Skin of body (tissue), 1 donor: ENCODE measurements at regions not wholly inside any gene's neighbourhood (a gene's known extent, or its start where the extent isn't known, plus 50 kb on each side); places are given as distances from the start of the nearest gene placed in this dataset.

Source experiments
- DNase-seq: peaks from one replicate; lab custom pipeline; 2025; lab: John Stamatoyannopoulos, UW

DNA sequence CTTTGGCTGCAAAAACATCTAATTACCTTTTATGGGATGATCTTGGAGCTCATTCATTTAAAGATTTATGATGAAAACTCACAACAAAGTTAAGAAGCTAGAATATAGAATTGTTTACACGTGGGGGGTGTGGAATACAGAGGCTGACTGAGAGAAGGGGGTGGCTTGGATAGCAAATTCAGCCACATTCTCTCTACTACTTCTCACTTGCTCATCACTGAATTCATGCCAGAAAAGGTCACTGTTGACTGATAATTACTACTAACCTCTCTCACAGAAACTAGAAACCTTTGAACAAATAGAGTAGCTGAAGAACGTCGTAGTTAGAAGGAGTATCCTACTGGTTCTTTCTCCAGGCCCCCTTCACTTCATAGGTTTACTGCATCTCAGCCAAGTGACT, 808.2 kb downstream of the BRINP1 start:
- DNase-seq: no peak

DNA sequence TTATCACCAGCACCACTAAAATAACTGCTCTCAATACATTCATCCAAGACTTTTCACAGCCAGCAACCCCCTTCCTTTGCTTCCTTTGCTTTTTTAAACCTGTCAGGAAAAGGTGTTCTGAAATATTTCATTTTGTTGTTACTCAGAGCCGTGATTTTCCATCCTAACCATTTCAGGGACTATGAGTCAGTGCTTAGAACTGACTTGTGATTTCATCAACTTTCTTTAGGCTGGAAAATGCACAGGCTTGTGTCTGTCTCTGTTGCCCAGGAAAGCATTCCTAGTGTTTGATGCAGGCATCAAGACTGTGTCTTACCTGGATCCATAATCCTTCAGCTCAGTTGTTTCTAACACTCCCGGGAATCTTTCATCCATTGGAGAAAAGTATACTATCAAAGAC, 805.6 kb downstream of the BRINP1 start:
- no peak for DNase-seq

DNA sequence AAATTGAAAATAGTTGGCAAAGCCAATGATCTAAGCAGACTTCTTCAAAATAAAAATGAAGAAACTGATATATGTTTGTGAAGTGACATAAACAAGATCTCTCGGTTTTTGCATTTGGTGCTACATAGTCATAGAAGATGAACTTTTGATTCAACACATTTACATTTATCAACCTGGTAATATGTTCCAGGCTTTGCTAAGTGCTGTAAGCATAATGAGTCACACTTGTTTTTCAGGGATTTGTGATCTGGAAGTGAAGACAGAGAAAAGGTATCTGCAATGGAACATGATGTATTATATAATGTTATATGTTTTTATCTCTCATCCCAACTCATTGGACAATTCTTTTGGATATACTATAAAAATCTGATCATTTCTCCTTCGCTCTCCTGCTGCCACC, 801.4 kb downstream of the BRINP1 start:
- no peak for DNase-seq

DNA sequence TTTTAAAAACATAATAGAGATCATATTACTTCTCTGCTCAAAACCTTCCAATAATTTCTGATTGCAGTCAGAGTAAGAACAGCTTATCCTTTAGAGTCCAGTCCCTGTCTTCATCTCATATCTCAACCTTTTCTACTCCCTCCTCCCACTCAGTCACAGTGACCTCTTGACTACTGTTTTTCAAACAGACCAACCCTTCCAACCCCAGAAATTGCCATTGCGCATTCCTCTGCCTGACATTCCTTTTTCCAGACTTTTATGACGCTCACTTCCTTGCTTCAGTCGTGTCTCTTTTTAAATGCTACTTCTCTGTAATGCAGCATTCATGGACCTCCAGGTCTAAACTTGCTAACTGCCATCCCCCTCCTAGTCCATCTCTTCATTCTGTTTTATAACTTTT, 800.5 kb downstream of the BRINP1 start:
- DNase-seq: no peak

DNA sequence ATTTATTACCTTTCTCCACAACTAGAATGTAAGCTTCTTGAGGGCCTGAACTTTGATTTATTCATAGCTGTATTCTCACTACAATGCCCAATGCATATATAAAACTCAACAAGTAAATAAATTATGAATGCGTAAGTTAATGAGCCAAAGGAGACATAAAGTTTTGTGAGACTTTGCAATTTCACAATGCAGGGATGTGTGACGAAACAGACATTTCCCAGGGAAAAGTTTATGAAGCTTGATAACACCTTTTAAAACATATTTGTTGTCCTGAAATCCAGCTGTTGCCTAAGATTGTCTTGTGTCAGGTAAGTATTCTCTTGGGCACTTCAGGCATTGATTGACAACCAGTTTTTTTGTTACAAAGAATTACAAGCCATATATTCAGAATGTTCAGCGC, 800.1 kb downstream of the BRINP1 start:
- DNase-seq: no peak

DNA sequence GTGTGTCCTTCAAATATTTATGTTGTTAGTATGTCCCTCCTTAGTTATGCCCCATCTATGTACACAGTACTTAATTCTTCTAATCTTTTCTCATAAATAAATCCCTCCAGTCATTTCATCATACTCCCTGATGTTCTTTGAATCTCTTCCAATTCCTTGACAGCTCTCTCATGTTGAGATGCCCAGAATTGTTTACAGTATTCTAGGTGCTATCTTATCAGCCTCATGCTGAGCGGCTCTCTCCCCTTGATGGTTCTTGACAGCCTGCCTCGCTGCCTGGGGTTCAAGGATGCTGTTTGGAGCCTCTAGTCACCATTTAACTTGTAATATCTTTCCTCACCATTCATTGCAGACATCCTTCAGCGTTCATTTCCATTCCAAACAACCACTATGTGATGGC, 799.2 kb downstream of the BRINP1 start:
- DNase-seq: no peak

DNA sequence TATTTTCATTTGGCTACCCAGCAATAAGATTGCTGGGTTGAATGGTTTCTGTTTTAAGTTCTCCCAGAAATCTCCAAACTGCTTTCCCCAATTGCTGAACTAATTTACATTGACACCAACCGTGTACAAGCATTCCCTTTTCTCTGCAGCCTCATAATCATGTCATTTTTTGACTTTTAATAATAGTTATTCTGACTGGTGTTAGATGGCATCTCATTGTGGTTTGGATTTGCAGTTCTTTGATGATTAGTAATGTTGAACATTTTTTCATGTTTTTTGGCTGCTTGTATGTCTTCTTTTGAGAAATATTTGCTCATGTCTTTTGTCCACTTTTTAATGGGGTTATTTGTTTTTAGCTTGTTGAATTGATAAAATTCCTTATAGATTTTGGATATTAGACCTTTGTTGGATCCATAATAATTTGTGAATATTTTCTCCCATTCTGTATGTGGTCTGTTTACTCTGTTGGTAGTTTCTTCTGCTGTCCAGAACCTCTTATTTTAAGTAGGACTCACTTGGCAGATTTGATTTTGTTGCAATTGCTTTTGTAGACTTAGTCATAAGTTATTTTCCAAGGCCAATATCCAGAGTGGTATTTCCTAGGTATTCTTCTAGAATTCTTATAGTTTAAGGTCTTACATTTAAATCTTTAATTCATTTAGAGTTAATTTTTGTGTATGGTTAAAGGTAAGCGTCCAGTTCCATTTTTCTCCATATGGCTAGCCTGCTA, 793.7 kb downstream of the BRINP1 start:
- no peak for DNase-seq

DNA sequence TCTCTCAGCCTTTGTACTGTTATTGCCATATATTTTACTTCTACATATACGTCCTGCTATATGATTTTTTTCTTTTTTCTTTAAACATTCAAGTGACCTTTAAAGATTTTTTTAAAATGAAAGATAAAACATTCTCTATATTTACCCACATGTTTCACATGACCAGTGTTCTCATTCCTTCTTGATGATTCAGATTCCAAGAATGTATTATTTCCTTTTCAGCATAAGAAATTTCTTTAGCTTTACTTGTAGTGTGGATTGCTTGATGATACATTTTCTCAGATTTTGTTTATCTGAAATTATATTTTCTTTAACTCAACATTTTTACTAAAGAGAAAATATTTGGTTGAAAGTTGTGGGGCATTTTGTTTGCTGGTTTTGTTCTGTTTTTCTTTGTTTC, 792.1 kb downstream of the BRINP1 start:
- no peak for DNase-seq

DNA sequence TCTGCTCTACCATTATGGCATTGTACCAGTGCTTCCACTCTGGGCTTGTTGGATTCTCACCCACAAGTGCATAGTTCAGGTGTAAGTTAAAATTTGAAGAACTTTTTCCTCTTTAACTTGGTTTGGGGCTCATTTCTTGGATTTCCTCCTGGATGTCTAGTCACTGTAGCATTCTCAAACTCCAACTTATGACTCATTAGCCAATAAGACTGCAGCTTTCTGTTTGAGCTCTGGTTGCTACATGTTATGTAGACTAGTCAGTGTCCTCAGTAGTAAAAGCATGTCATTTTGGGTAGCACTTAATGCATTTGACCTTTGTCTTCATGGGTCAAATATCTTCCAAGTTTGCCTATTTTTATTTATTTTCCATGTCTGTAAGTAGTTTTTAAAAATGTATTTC, 790.8 kb downstream of the BRINP1 start:
- no peak for DNase-seq

DNA sequence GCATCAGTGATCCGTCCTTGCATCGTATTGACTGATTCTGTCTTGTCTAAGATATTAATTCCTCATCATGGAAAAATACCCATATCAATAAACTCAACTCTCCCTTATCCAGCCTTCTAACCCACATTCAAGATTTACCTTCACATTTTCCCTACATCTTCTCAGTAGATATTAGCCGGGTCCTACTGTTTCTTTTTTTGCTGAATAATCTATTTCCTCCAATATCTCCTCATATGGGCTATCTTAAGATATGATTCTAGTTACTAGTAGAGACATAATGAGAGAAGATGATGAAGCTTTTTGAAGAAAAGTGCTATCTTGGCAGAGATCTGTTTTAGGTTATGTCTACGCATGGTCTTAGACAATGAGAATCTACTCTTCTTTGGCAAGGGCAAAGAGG, 785.8 kb downstream of the BRINP1 start:
- no peak for DNase-seq

DNA sequence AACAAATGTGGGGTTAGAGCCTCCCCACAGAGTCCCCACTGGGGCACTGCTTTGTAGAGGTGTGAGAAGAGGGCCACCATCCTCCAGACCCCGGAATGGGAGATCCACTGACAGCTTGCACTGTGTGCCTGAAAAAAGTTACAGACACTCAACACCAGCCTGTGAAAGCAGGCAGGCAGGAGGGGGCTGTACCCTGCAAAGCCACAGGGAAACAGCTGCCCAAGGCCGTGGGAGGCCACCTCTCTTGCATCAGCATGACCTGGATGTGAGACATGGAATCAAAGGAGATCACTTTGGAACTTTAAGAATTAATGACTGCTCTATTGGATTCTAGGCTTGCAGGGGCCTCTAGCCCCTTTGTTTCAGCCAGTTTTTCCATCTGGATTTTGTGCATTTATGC, 782.3 kb downstream of the BRINP1 start:
- DNase-seq: no peak

DNA sequence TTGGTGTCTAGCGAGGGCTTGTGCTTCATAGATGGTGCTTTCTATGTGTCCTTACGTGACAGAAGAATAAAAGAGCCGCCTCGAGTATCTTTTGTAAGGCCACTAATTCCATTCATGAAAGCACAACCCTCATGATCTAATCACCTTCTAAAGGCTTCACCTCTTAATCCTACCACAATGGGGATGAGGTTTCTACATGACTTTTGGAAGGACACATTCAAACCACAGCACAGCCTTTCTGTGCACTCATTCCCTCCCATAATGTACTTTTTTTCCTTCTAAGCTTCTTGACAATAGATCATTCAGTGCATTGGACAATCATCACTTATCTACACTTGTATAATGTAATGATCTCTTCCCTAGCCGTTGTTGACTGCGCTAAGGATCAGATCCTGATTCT, 774.8 kb downstream of the BRINP1 start:
- DNase-seq: no peak

DNA sequence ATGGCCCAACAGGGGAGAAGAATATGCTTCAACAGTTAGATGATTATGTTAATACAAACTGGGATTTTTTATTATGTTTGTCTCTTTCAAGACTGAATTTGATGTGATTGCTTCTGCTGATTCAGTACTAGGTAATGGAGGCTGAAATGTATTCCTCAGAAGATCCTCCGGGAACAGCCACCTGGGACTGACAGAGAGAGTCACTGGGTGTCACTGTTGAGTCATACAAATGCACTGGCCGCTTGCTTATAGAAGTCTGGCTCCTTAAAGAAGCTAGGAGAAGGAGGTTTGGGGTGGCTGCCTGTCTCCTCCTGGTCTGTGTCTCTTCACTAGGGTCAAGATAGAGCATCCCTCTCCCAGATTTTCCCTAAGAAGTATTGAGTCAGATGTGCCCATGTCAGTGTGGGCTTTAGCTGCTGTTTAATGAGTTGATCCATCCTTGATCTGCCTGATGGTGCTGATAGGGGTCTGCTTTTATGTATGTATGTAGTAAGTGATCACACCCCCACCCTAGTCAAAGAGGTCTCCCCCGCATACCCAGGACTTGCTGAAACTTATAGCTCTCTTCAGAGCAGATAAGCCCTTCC, 773.4 kb downstream of the BRINP1 start:
- no peak for DNase-seq

DNA sequence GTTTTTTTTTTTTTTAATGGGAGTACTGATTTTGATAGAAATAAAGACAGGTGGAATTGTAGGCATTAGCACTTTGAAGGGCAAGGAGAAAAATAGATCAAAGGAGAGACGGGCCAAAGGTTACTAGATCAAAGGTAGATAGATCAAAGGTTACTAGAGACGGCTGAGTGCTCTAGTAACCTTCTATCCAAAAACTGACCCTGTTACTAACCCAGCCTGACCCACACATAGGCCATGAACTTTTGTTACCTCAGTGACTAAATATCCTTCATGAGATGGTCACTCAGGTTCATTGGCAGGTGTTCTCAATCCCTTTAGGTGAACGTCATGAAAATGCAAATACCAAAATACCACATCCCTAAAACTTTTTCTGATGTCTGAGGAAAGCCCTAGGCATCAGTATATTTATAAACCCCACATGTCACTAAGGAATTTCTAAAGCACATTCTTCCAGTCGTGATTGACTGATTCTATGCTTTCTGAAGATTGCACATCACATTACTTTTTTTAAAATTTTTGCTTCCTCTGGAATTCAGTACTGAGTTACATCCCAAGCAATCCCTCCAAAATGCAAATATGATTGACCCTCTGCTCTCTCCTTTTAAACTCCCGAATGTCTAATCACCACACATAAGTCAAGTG, 772.7 kb downstream of the BRINP1 start:
- DNase-seq: no peak

DNA sequence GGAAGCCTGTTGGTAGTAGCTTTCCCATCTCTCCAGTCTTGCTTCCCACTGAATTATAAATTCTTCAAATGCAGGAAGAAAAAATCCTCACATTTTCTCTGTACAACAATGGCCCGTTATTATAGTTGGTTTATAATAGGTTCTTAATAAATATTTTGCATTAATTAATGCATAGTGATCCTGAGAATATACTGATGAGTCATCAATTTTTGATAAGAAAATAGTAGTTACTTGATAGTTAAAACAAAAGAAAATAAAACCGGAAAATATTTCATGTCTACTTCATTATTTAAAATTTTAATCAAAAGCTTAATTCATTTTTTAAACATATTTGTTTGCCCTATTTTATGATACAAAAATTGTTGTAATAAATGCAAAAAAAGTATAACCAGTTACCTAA, 762.6 kb downstream of the BRINP1 start:
- DNase-seq: no peak

DNA sequence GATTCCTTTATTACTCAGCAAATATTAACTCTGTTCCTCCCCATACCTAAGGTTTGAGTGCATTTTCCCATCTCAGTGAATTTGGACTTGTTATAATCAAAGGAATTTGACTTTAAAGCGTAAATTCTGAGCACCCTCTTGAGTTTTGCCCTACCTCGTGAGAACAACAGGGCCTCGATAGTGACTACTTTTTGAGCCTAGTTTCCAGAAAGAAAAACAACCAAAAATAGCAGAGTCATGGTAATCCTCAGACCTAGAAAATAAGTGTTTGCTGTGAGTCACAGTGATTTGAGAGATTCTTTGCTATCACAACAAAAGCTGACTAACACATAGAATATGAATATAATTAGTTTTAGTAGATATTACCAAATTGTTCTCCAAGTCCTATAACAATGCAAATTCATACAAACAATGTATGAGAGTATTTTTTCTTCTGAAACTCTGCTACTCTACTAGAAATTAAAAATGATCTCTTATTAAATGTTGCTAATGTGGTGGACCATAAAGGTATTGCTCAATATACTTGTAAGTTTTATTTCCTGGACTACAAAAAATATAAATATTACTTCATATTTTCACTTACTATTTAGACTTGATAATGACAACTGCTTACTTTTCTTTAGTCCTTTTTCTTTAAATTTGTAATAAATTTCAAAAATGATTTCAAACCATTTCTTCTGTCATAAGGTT, 759.7 kb downstream of the BRINP1 start:
- no peak for DNase-seq

DNA sequence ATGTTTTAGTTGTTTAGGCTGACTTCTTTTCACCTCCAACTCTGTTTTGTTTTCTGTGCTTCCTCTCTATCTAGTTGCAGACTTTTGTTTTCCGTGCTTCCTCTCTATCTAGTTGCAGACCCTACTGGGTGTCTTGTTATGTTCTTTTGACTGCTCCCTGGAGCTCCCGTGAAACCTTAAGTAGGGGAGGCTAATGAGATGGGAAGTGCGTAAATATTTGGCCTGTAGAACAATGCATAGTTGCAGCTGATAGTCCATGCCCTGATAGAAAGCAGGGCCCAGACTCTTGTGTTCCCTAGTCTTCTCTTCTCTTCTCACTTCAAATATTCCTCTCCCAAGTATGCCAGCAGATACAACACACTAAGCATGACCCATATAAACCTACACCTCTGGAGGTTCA, 757.0 kb downstream of the BRINP1 start:
- no peak for DNase-seq

DNA sequence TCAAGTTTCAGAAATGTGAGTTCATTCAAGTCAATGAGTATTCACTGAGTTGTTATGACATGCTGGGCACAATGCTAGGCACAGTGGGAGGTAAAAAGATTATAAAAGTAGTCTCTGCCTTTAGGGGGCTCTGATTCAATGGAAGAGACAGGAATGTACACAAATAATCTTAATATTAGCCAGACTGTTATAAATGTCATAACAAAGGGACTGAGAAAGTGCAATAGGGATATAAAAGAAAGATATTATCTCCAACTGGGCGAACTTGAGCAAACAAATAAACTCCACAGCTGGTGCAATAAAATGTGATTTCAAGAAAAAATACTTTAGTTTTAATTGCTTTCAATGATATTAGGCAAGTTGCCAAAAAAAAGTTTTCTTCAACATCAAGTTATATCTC, 755.2 kb downstream of the BRINP1 start:
- DNase-seq: no peak

DNA sequence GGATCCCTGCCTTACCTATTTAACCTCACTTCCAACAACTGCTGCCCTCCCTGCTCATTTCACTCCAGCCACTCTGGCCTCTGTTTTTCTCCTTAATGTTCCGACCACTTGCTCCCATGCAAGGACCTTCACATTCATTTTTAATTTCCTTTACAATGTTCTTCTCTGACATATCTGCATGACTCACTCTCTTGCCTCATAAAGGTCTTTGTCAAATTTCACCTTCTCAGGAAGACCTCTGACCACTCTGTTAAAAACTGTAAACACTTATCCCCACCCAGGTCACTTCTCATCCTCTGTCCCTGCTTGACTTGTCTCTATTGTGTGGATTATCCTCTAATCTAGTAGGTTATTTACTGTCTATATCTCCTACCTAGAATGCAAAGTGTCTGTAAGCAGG, 751.2 kb downstream of the BRINP1 start:
- no peak for DNase-seq

DNA sequence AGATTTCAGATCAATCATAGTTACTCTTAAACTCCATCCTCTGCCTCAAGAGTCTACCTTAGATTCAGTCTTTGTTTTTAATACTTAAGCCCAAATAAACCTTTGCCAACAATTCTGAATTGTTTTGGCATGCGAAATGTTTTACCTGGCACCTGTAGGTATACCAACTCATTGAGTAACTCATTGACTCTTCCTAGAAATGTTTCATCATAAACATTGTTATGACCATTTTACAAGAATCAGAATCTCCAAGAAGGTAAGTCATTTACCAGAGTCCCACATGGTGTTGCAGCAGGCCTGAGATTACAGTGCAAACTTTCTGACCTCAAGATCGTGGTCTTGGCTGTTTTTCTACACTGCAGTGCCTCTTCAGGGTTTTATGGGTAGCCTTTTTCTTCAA, 750.4 kb downstream of the BRINP1 start:
- no peak for DNase-seq

DNA sequence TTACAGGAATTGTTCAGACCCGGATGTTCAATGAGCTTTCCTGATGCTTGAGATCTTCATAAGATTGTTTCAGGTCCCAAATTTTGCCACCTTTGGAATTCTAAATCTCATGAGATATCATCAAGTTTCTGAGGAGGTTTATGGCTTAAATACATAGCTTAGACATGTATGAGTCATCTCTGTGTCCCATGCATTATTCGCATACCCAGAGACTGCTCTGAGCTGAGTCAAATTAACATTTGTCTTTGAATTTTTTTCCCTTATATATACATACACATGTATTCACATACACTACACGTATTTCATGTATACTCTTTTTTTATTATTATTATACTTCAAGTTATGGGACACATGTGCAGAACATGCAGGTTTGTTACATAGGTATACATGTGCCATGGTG, 744.6 kb downstream of the BRINP1 start:
- no peak for DNase-seq

DNA sequence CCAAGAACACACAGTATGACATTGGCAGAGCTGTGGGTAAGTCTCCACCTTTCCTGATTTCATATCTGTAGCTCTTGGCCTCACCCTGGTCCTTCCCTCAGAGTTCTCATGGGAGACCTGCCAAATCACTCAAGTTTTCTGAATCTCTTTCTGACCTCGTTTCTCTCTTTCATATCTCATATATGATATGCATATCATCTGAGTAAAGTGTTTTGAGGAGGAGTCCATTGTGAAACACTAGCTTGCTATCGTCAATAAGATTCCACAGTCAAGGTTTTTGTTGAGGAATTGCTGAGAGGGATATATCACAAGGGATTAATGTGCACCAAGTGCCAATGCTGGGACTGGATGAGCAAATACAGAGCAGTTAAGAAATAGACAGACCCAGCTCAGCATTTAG, 739.2 kb downstream of the BRINP1 start:
- no peak for DNase-seq
